Endodermal cell (in vitro differentiated cells): ENCODE measurements at regions not wholly inside any gene's neighbourhood (a gene's known extent, or its start where the extent isn't known, plus 50 kb on each side); places are given as distances from the start of the nearest gene placed in this dataset.

Source experiments
- DNase-seq: peaks from one replicate; pipeline ENCODE4 v3.0.0-alpha.2; 2017
- H3K27ac ChIP-seq: 2 replicates; pipeline ENCODE4 v1.5.1; 2013; ENCODE audit warnings: mild to moderate bottlenecking, low read depth, low read length, moderate library complexity
- H3K27me3 ChIP-seq: 2 replicates; pipeline ENCODE4 v1.6.1; 2013; ENCODE audit warnings: mild to moderate bottlenecking, low read length, moderate library complexity; ENCODE audit not compliant: insufficient read depth, control insufficient read depth, poor library complexity, severe bottlenecking
- H3K36me3 ChIP-seq: 2 replicates; pipeline ENCODE4 v1.7.0; 2013; ENCODE audit warnings: mild to moderate bottlenecking, low read length, moderate library complexity; ENCODE audit not compliant: control insufficient read depth, insufficient read depth
- H3K4me1 ChIP-seq: one replicate; pipeline ENCODE4 v1.7.0; 2013; ENCODE audit warnings: low read length; ENCODE audit not compliant: control insufficient read depth, insufficient read depth
- H3K4me3 ChIP-seq: 2 replicates; pipeline ENCODE4 v1.5.1; 2013; ENCODE audit warnings: mild to moderate bottlenecking, low read length, moderate library complexity
- H3K9ac ChIP-seq: 2 replicates; pipeline ENCODE4 v1.6.1; 2013; ENCODE audit warnings: mild to moderate bottlenecking, low read length, moderate library complexity; ENCODE audit not compliant: poor library complexity, severe bottlenecking; ENCODE audit errors: extremely low read depth
- H3K9me3 ChIP-seq: 2 replicates; pipeline ENCODE4 v1.6.1; 2013; ENCODE audit warnings: mild to moderate bottlenecking, low read length, moderate library complexity; ENCODE audit not compliant: control insufficient read depth
- H3K27ac Mint-ChIP-seq: 2 replicates; pipeline ENCODE4 v1.8.0; 2020; ENCODE audit warnings: mixed read lengths
- H3K27me3 Mint-ChIP-seq: 2 replicates; pipeline ENCODE4 v1.8.0; 2021; ENCODE audit warnings: mild to moderate bottlenecking, mixed read lengths; ENCODE audit not compliant: insufficient read depth
- H3K36me3 Mint-ChIP-seq: 2 replicates; pipeline ENCODE4 v1.8.0; 2020; ENCODE audit warnings: low read depth, mixed read lengths
- H3K4me1 Mint-ChIP-seq: 2 replicates; pipeline ENCODE4 v1.8.0; 2020; ENCODE audit warnings: mixed read lengths
- H3K4me3 Mint-ChIP-seq: 2 replicates; pipeline ENCODE4 v1.8.0; 2020; ENCODE audit warnings: mild to moderate bottlenecking, moderate library complexity, mixed read lengths
- H3K9me3 Mint-ChIP-seq: 2 replicates; pipeline ENCODE4 v1.8.0; 2020; ENCODE audit warnings: mild to moderate bottlenecking, mixed read lengths
- WGBS, 2 experiments: methylation state at CpG; one replicate each; pipeline versions ENCODE4 v1.1.5 to v1.1.7; 2013; ENCODE audit warnings: missing lambda C conversion rate in 2 of 2, mixed read lengths in 1 of 2; ENCODE audit not compliant: insufficient coverage in 1 of 2, insufficient read length in 1 of 2; 5-methylcytosine and 5-hydroxymethylcytosine counted together
- TF ChIP-seq, protein P1 (sequence below): fragments of 200-600 bp; sonication (generic); conservative IDR thresholded peaks from 2 replicates; pipeline ENCODE4 v1.5.0; 2021; ENCODE audit warnings: antibody characterized with exemption, mild to moderate bottlenecking

DNA sequence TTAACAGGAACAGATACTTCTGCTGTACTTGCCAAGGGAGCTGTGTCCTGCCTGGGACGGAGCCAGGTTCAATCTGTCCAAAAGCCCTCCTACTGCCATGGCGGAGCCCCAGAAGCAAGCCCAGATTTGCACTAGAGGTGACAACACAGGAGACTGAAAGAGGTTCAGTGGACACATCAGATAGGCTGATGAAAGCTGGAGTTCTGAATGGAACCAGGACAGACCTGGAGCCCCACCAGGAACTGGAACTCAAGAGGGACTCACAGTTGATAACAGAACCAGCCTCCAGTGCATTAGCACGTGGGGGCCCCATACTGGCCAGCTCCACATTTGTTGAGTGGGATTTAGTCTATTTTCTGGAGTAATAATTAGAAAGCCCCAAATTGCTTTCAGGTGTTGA, 315.5 kb downstream of the ARRDC4 start:
- Histone ChIP-seq H3K9me3 (no peaks in the 10 kb centered on the region), H3K9ac (no peak overlapping the region), H3K4me1 (peaks cover 4% of the 10 kb centered on the region), H3K4me3 (no peak overlapping the region), H3K27ac (no peak overlapping the region), H3K27me3 (no peaks in the 10 kb centered on the region), H3K36me3 (no peaks in the 10 kb centered on the region)
- H3K9me3 Mint-ChIP-seq = peaks cover 4% of the 10 kb centered on the region
- no peak overlapping the region for H3K27ac Mint-ChIP-seq
- WGBS, 2 experiments = 88 to 93% methylated on average over 2 to 3 of the region's 3 CpGs
- no peak for DNase-seq
- no peaks in the 10 kb centered on the region for H3K36me3 Mint-ChIP-seq
- TF ChIP-seq, protein P1, sequence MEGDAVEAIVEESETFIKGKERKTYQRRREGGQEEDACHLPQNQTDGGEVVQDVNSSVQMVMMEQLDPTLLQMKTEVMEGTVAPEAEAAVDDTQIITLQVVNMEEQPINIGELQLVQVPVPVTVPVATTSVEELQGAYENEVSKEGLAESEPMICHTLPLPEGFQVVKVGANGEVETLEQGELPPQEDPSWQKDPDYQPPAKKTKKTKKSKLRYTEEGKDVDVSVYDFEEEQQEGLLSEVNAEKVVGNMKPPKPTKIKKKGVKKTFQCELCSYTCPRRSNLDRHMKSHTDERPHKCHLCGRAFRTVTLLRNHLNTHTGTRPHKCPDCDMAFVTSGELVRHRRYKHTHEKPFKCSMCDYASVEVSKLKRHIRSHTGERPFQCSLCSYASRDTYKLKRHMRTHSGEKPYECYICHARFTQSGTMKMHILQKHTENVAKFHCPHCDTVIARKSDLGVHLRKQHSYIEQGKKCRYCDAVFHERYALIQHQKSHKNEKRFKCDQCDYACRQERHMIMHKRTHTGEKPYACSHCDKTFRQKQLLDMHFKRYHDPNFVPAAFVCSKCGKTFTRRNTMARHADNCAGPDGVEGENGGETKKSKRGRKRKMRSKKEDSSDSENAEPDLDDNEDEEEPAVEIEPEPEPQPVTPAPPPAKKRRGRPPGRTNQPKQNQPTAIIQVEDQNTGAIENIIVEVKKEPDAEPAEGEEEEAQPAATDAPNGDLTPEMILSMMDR = no peak
- H3K27me3 Mint-ChIP-seq = no peaks in the 10 kb centered on the region
- no peak overlapping the region for H3K4me3 Mint-ChIP-seq
- peaks cover 16% of the 10 kb centered on the region for H3K4me1 Mint-ChIP-seq

- Mint-ChIP-seq H3K4me1 (peaks cover 28% of the 10 kb centered on the region), H3K27me3 (no peaks in the 10 kb centered on the region), H3K36me3 (no peaks in the 10 kb centered on the region), H3K9me3 (peaks cover 4% of the 10 kb centered on the region), H3K27ac (no peak overlapping the region), H3K4me3 (no peak overlapping the region)
- no peak overlapping the region for H3K9ac ChIP-seq
- H3K4me1 ChIP-seq = peaks cover 12% of the 10 kb centered on the region
- no peaks in the 10 kb centered on the region for H3K27me3 ChIP-seq
- H3K36me3 ChIP-seq = no peaks in the 10 kb centered on the region
- no peak for DNase-seq
- WGBS, 2 experiments = 91 to 95% methylated on average over 6 of the region's 6 CpGs
- TF ChIP-seq, protein P1 = no peak
- no peak overlapping the region for H3K27ac ChIP-seq
- H3K4me3 ChIP-seq = no peak overlapping the region
- H3K9me3 ChIP-seq = no peaks in the 10 kb centered on the region
Observed at GRCh38 chr15:98277602-98278001, 317.1 kb downstream of the ARRDC4 start.

GRCh38 chr15:98280284-98280975, 319.9 kb downstream of the ARRDC4 start:
- Histone ChIP-seq H3K27ac (no peak overlapping the region), H3K9ac (no peak overlapping the region), H3K9me3 (no peaks in the 10 kb centered on the region), H3K4me3 (no peak overlapping the region), H3K27me3 (no peaks in the 10 kb centered on the region), H3K4me1 (peaks cover 12% of the 10 kb centered on the region), H3K36me3 (no peaks in the 10 kb centered on the region)
- DNase-seq = no peak
- Mint-ChIP-seq H3K4me1 (peaks cover 34% of the 10 kb centered on the region), H3K9me3 (no peaks in the 10 kb centered on the region), H3K27me3 (peaks cover under 1% of the 10 kb centered on the region), H3K4me3 (no peak overlapping the region), H3K36me3 (no peaks in the 10 kb centered on the region), H3K27ac (no peak overlapping the region)
- TF ChIP-seq, protein P1 = no peak
- 85% methylated on average over 13 to 15 of the region's 15 CpGs for WGBS, 2 experiments
